ENCODE measurements at regions not wholly inside any gene's neighbourhood (a gene's known extent, or its start where the extent isn't known, plus 50 kb on each side); places are given as distances from the start of the nearest gene placed in this dataset.

GRCh38 chr6:128827675-128828464 lies 55.1 kb upstream of the LAMA2 start:
- H3K4me3 ChIP-seq (replicated peaks; ENCODE audit: low read depth, low read length): no peak overlapping the region
- no peak for TF ChIP-seq CTCF (IDR thresholded peaks at IDR 0.05; ENCODE audit: low read depth, low read length, missing control alignments)
- no peak for DNase-seq (ENCODE audit: extremely low read depth, low read depth)

- DNase-seq (ENCODE audit: extremely low read depth, low read depth): no peak
- no peak overlapping the region for H3K4me3 ChIP-seq (replicated peaks; ENCODE audit: low read depth, low read length)
These were observed 56.3 kb upstream of the LAMA2 start for GRCh38 chr6:128826606-128827005.

GRCh38 chr6:128822271-128822670 lies 60.7 kb upstream of the LAMA2 start:
- DNase-seq (ENCODE audit: extremely low read depth, low read depth): no peak
- H3K4me3 ChIP-seq (replicated peaks; ENCODE audit: low read depth, low read length): no peak overlapping the region
- TF ChIP-seq CTCF (IDR thresholded peaks at IDR 0.05; ENCODE audit: low read depth, low read length, missing control alignments): no peak

More at GRCh38 chr6:128826606-128827005, 56.3 kb upstream of the LAMA2 start:
- no peak for TF ChIP-seq CTCF (IDR thresholded peaks at IDR 0.05; ENCODE audit: low read depth, low read length, missing control alignments)

- no peak for DNase-seq (ENCODE audit: extremely low read depth, low read depth)
- no peak for TF ChIP-seq CTCF (IDR thresholded peaks at IDR 0.05; ENCODE audit: low read depth, low read length, missing control alignments)
- H3K4me3 ChIP-seq (replicated peaks; ENCODE audit: low read depth, low read length): no peak overlapping the region
These were observed 61.8 kb upstream of the LAMA2 start for GRCh38 chr6:128821116-128821515.

GRCh38 chr6:128808856-128809255 lies 74.1 kb upstream of the LAMA2 start:
- no peak overlapping the region for H3K4me3 ChIP-seq (replicated peaks; ENCODE audit: low read depth, low read length)
- no peak for DNase-seq (ENCODE audit: extremely low read depth, low read depth)
- no peak for TF ChIP-seq CTCF (IDR thresholded peaks at IDR 0.05; ENCODE audit: low read depth, low read length, missing control alignments)

- peak; percentile 34 for TF ChIP-seq CTCF (IDR thresholded peaks at IDR 0.05; ENCODE audit: low read depth, low read length, missing control alignments)
- peak; percentile 22 for DNase-seq (ENCODE audit: extremely low read depth, low read depth)
- no peak overlapping the region for H3K4me3 ChIP-seq (replicated peaks; ENCODE audit: low read depth, low read length)
These were observed 75.4 kb upstream of the LAMA2 start for GRCh38 chr6:128807577-128807976.

- DNase-seq (ENCODE audit: extremely low read depth, low read depth): no peak
- TF ChIP-seq CTCF (IDR thresholded peaks at IDR 0.05; ENCODE audit: low read depth, low read length, missing control alignments): no peak
- H3K4me3 ChIP-seq (replicated peaks; ENCODE audit: low read depth, low read length): no peak overlapping the region
These were observed 76.7 kb upstream of the LAMA2 start for GRCh38 chr6:128806261-128806660.
